HUES64 (cell line): ENCODE measurements at regions not wholly inside any gene's neighbourhood (a gene's known extent, or its start where the extent isn't known, plus 50 kb on each side); places are given as distances from the start of the nearest gene placed in this dataset.

Experiments used
- H3K27ac ChIP-seq: 2 replicates; pipeline ENCODE4 v1.7.0; 2013; ENCODE audit warnings: low read depth, low read length, inconsistent platforms
- H3K27me3 ChIP-seq: 2 replicates; pipeline ENCODE4 v1.6.1; 2013; ENCODE audit warnings: mild to moderate bottlenecking, low read length; ENCODE audit not compliant: insufficient read depth
- H3K36me3 ChIP-seq: 2 replicates; pipeline ENCODE4 v1.6.1; 2013; ENCODE audit warnings: mild to moderate bottlenecking, low read length; ENCODE audit not compliant: insufficient read depth
- H3K4me1 ChIP-seq: 2 replicates; pipeline ENCODE4 v1.6.1; 2013; ENCODE audit warnings: mild to moderate bottlenecking, low read length, moderate library complexity; ENCODE audit not compliant: insufficient read depth
- H3K4me3 ChIP-seq: 2 replicates; pipeline ENCODE4 v1.5.1; 2013; ENCODE audit warnings: mild to moderate bottlenecking, low read length, moderate library complexity
- H3K9ac ChIP-seq: 2 replicates; pipeline ENCODE4 v1.6.1; 2013; ENCODE audit warnings: mild to moderate bottlenecking, low read depth, low read length
- H3K9me3 ChIP-seq: 2 replicates; pipeline ENCODE4 v1.6.1; 2013; ENCODE audit warnings: low read depth, low read length; ENCODE audit not compliant: insufficient read depth
- WGBS: fragments of 150-250, 120-280 bp; methylation state at CpG from one replicate; pipeline ENCODE4 v1.1.7; 2013; ENCODE audit warnings: missing lambda C conversion rate; 5-methylcytosine and 5-hydroxymethylcytosine counted together

- H3K36me3 ChIP-seq: no peaks in the 10 kb centered on the region
- H3K27ac ChIP-seq: no peak overlapping the region
- H3K4me3 ChIP-seq: no peak overlapping the region
- no peaks in the 10 kb centered on the region for H3K9me3 ChIP-seq
- no peaks in the 10 kb centered on the region; the same call in 1 of the 2 replicates for H3K4me1 ChIP-seq
- no peaks in the 10 kb centered on the region for H3K27me3 ChIP-seq
- no peak overlapping the region for H3K9ac ChIP-seq
- WGBS: 75% methylated on average over 2 of the region's 2 CpGs
Observed at GRCh38 chr6:113458368-113459010, 398.7 kb upstream of the MARCKS start.

GRCh38 chr6:113461153-113461932, 395.8 kb upstream of the MARCKS start:
- H3K9ac ChIP-seq: no peak overlapping the region
- 97% methylated on average over 2 of the region's 4 CpGs for WGBS
- no peaks in the 10 kb centered on the region for H3K9me3 ChIP-seq
- H3K4me1 ChIP-seq: no peaks in the 10 kb centered on the region; the same call in 1 of the 2 replicates
- no peaks in the 10 kb centered on the region for H3K36me3 ChIP-seq
- no peak overlapping the region for H3K4me3 ChIP-seq
- no peaks in the 10 kb centered on the region for H3K27me3 ChIP-seq
- H3K27ac ChIP-seq: no peak overlapping the region

- H3K36me3 ChIP-seq: no peaks in the 10 kb centered on the region
- no peak overlapping the region for H3K27ac ChIP-seq
- WGBS: 97% methylated on average over 2 of the region's 3 CpGs
- no peaks in the 10 kb centered on the region for H3K4me1 ChIP-seq
- H3K9ac ChIP-seq: no peak overlapping the region
- H3K27me3 ChIP-seq: no peaks in the 10 kb centered on the region
- H3K4me3 ChIP-seq: no peak overlapping the region
- H3K9me3 ChIP-seq: no peaks in the 10 kb centered on the region
Observed at GRCh38 chr6:113464536-113464935, 392.6 kb upstream of the MARCKS start.

GRCh38 chr6:113464960-113465359, 392.2 kb upstream of the MARCKS start:
- Histone ChIP-seq H3K36me3 (no peaks in the 10 kb centered on the region), H3K4me3 (no peak overlapping the region), H3K9me3 (no peaks in the 10 kb centered on the region), H3K27ac (no peak overlapping the region), H3K27me3 (no peaks in the 10 kb centered on the region), H3K9ac (no peak overlapping the region), H3K4me1 (no peaks in the 10 kb centered on the region)
- 89% methylated on average over 2 of the region's 3 CpGs for WGBS

GRCh38 chr6:113466526-113466925, 390.6 kb upstream of the MARCKS start:
- Histone ChIP-seq H3K27me3 (no peaks in the 10 kb centered on the region), H3K4me3 (no peak overlapping the region), H3K9me3 (no peaks in the 10 kb centered on the region), H3K36me3 (no peaks in the 10 kb centered on the region), H3K4me1 (no peaks in the 10 kb centered on the region), H3K9ac (no peak overlapping the region), H3K27ac (no peak overlapping the region)
- WGBS: 92% methylated on average over 4 of the region's 4 CpGs

GRCh38 chr6:113475392-113475791, 381.8 kb upstream of the MARCKS start:
- Histone ChIP-seq H3K27ac (no peak overlapping the region), H3K9me3 (no peaks in the 10 kb centered on the region), H3K4me3 (no peak overlapping the region), H3K4me1 (peaks cover 4% of the 10 kb centered on the region; the same call in 1 of the 2 replicates), H3K27me3 (no peaks in the 10 kb centered on the region), H3K9ac (no peak overlapping the region), H3K36me3 (no peaks in the 10 kb centered on the region)
- 95% methylated on average over 1 of the region's 1 CpG for WGBS

GRCh38 chr6:113476937-113477839, 380.0 kb upstream of the MARCKS start:
- no peaks in the 10 kb centered on the region for H3K9me3 ChIP-seq
- no peak overlapping the region for H3K9ac ChIP-seq
- H3K27me3 ChIP-seq: no peaks in the 10 kb centered on the region
- whole genome bisulfite sequencing: 92% methylated on average over 5 of the region's 5 CpGs
- peaks cover 4% of the 10 kb centered on the region; the same call in 1 of the 2 replicates for H3K4me1 ChIP-seq
- no peaks in the 10 kb centered on the region for H3K36me3 ChIP-seq
- no peak overlapping the region for H3K4me3 ChIP-seq
- H3K27ac ChIP-seq: no peak overlapping the region

GRCh38 chr6:113480616-113481015, 376.5 kb upstream of the MARCKS start:
- no peaks in the 10 kb centered on the region for H3K36me3 ChIP-seq
- H3K4me3 ChIP-seq: no peak overlapping the region
- no peak overlapping the region for H3K27ac ChIP-seq
- H3K4me1 ChIP-seq: peaks cover 4% of the 10 kb centered on the region; the same call in 1 of the 2 replicates
- 98% methylated on average over 3 of the region's 3 CpGs for WGBS
- no peaks in the 10 kb centered on the region for H3K9me3 ChIP-seq
- H3K27me3 ChIP-seq: no peaks in the 10 kb centered on the region
- no peak overlapping the region for H3K9ac ChIP-seq

GRCh38 chr6:113481458-113481857, 375.7 kb upstream of the MARCKS start:
- whole genome bisulfite sequencing: 89% methylated on average over 4 of the region's 4 CpGs
- Histone ChIP-seq H3K27me3 (no peaks in the 10 kb centered on the region), H3K36me3 (no peaks in the 10 kb centered on the region), H3K9ac (no peak overlapping the region), H3K4me3 (no peak overlapping the region), H3K9me3 (no peaks in the 10 kb centered on the region), H3K4me1 (peaks cover 4% of the 10 kb centered on the region; the same call in 1 of the 2 replicates), H3K27ac (no peak overlapping the region)

GRCh38 chr6:113481910-113482309, 375.2 kb upstream of the MARCKS start:
- H3K36me3 ChIP-seq: no peaks in the 10 kb centered on the region
- no peak overlapping the region for H3K4me3 ChIP-seq
- H3K27ac ChIP-seq: no peak overlapping the region

GRCh38 chr6:113482771-113483170, 374.4 kb upstream of the MARCKS start:
- no peaks in the 10 kb centered on the region for H3K36me3 ChIP-seq
- H3K4me1 ChIP-seq: no peaks in the 10 kb centered on the region
- 85% methylated on average over 3 of the region's 3 CpGs for WGBS
- H3K4me3 ChIP-seq: no peak overlapping the region
- H3K9ac ChIP-seq: no peak overlapping the region
- H3K27me3 ChIP-seq: no peaks in the 10 kb centered on the region
- H3K27ac ChIP-seq: no peak overlapping the region
- H3K9me3 ChIP-seq: no peaks in the 10 kb centered on the region

More at GRCh38 chr6:113481910-113482309, 375.2 kb upstream of the MARCKS start:
- Histone ChIP-seq H3K27me3 (no peaks in the 10 kb centered on the region), H3K9me3 (no peaks in the 10 kb centered on the region), H3K9ac (no peak overlapping the region), H3K4me1 (no peaks in the 10 kb centered on the region)
